Activated CD8-positive, alpha-beta memory T cell treated with anti-CD3 and anti-CD28 coated beads for 36 hours (primary cell): ENCODE measurements at regions not wholly inside any gene's neighbourhood (a gene's known extent, or its start where the extent isn't known, plus 50 kb on each side); places are given as distances from the start of the nearest gene placed in this dataset.

Source experiments
- CTCF ChIA-PET: fragments of 350-600 bp; sonication (Branson Sonifier 250); formaldehyde crosslinking; loops from one replicate; lab custom pipeline; 2021; ENCODE audit warnings: antibody characterized with exemption; lab: Charles Lee
- POLR2A ChIA-PET: fragments of 350-600 bp; sonication (Branson Sonifier 250); formaldehyde crosslinking; loops from one replicate; lab custom pipeline; 2021; ENCODE audit warnings: antibody characterized with exemption; lab: Charles Lee

DNA sequence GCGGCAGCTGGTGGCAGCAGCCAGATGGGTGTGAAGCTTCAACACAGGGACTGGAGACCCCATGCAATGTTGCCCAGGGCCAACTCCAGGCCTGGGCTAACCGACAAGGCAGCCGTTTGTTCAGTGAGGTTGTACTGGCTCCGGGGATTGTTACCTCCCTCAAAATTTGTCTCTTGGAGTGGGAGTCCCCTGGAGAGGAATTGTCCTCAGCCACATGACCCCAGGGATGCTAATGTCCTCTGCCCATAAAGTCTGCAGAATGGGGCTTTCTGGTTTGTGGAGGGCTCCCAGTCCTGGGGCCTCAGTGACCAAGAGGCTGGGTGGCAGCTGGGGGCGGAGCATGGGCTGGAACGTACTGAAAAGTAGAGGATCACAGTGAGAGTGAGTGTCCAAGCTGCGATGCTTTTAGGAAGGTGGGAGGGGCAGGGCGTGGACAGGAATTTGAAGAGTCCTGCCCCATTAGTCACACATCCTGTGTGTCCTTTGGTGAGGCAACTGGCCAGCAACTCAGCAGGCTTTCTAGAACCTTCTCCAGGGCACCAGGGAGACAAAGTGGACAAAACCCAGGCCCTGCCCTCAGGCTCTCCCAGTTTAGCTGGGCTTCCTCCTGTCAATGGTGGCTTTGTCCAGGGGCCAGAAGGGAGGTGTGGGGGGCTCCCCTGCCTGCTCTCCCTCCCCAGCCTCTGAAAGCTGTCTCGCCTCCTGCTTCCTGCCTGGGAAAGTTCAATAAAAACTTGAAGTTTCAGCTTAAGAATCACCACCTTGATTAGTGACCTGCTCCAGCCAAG lies 114.0 kb downstream of the NSG2 start:
- ChIA-PET CTCF (no interaction called here), POLR2A (no interaction called here)

DNA sequence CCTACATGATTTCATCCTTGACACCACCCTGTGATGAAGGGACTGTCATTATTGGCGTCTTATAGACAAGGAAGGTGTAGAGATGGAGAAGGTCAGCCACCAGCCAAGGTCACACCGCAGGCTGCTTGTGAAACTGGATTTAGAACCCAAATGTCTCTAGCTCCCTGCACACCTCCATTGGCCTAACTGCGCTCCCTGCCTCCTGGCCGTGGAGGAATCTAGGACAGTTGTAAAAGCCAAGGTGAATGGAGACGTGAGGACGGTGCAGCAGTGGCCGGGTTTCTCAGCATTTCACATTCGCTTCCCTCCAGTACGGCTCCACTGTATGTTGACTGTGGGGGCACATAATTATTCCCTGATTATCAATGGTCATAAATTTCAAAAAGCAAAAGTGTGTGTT lies 119.9 kb downstream of the NSG2 start:
- ChIA-PET POLR2A (no interaction called here), CTCF (no interaction called here)

DNA sequence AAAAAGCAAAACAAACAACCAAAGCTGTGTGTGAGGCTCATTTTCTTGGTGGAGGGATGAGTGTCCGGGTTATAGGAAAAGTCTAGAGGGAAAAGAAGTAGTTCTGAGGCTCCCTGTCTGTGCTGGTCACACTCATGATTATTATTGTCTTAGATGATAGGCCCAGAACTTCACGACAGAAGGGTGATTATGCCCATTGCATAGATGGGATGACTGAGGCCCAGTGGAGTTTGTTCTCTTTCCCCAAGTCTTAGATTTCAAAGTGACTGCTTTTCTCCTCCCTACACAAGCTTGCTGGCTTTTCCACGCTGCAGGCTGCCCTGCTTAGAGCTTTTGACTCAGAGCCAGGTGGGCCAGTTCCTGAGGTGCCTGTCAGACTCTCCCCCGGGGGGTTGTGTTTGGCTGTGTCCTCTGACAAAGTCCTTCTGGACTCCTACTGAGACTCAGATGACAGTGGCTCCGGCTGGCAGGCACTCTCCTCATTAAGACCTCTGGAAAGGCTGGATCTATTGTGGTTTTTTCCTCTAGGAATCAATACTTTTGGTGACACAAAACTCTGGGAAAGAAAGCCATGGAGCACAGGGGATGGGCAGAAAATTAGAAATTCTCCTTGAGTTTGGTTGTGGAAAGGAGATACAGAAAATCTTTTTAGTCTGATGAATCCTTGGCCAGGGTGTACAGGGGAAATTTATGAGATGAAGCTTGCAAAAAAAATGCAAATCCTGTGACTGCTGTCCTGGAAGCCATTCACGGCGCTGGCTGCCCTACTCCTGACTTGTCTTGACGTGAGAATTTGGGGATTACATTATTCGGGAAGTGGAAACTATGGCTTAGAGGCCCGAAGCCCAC lies 120.9 kb downstream of the NSG2 start:
- ChIA-PET CTCF (no interaction called here), POLR2A (no interaction called here)

DNA sequence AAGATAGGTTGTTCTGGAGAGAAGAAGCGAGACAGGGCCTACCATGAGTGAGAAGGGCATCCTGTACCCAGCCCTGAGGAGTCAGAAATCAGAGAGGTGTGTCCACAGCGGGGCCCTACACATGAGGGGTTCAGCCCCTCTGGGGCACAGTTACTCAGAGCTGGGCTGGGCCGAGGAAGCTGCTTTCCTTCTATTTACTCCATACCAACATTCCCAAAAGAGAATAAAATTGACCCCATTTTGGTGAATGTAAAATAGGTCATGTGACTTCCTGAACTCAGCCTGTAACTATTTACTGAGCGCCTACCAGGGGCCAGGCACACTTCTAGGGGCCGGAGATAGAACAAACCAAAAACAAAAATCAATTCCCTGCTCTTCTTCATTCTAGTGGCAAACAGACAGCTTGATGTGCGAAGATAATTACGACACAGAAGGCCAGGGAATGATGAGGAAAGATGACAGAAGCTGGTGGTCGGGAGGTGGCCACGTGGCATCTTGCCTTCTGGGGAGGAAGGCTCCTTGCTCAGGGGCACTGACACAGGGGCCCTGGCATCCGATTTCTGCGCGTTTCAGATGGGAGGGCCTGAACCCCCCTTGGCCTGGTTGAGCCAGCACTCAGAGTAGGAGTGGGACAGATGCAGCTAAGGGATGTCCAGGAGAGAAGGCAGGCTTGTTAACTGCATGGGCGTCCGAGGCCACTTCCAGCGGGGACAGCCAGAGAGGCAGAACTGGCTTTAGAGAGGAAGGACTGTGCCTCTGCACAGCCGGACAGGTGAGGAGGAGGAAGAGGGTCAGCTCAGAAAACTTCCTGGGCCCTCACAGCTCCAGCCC lies 121.8 kb downstream of the NSG2 start:
- CTCF ChIA-PET: no interaction called here

DNA sequence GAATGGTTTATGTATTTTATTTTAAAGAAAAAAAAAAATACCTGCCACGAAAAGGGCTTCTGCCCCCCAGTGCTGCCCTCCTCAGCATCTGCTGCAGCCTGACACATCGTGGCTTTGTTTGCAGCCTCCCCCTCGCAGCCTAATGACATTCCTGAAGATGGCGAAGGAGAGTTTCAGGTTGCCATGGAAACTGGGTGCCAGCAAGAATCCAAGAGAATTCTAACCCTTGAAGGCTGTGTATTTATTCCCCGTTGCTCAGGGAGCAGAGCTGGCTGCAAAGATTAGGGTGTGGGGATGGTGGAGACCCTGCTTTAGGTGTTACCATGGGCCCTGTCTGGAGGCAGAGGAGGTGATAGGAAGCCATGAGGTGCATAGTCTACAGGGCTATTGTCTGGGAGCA lies 126.6 kb downstream of the NSG2 start:
- POLR2A ChIA-PET: no interaction called here

More for the DNA sequence above, 121.8 kb downstream of the NSG2 start:
- POLR2A ChIA-PET: no interaction called here

DNA sequence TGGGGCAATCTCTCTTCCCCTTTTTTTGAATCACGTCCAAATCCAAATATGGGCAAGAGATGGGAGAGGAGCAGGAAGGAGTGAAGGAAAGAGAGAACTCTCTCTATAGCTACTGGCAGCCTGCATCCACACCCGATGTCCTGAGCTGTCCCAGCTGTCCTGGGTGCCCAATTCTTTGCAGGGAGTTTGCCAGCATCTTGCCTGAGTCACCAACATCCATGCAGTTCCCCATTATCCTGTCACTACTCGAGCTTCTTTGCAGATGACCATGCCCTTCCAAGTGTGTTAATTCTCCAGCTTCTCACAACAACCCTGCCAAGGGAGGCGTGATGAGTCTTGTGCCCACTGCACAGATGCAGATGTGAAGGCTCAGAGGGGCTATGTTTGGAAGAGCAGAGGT lies 127.1 kb downstream of the NSG2 start:
- POLR2A ChIA-PET: no interaction called here
- CTCF ChIA-PET: no interaction called here

More for the DNA sequence above, 126.6 kb downstream of the NSG2 start:
- CTCF ChIA-PET: no interaction called here

DNA sequence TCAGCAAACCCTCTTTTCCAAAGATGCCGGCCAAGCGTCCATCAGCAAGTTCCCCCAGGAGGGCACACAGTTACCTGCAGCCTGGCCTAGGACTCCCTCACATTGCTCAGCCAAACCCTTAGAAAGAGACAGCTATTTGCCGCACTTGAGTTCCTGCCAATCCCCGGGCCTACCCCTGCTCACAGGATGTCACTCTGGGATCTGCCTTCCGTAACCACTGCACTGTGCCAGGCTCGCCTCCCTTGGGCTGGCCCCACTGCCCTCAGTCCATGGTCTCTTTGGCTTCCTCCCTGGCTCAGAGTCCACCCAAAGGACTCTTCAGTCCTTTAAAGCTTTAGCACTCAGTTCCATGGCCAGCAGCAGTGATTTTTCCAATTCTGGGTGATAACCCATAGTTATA lies 128.3 kb downstream of the NSG2 start:
- CTCF ChIA-PET: no interaction called here
- POLR2A ChIA-PET: no interaction called here

DNA sequence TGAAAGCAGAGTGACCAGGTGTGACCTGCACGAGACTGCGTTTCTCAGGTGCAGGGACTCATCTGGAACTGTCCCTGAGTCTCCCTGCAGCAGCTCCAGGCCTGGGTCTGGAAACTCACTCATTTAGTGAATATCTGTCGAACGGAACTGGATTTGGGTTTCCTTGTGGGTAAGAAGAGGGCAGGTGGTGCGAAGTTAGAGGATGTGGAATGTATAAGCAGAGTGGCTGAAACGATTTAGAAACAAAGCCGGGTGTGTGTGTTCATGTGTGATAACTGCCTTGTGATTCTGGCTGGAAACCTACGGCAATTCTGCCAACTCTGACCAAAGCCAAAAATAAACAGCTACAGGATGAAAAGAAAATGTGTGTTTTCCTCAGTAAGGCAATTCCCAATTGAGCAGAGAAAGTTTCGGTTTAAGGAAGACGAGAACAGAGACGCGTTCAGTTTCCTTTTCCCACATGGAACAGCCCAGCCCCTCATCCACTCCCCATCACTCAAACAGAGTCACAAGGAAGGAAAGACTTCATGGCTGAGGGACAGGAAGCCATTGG lies 130.3 kb downstream of the NSG2 start:
- CTCF ChIA-PET: no interaction called here

DNA sequence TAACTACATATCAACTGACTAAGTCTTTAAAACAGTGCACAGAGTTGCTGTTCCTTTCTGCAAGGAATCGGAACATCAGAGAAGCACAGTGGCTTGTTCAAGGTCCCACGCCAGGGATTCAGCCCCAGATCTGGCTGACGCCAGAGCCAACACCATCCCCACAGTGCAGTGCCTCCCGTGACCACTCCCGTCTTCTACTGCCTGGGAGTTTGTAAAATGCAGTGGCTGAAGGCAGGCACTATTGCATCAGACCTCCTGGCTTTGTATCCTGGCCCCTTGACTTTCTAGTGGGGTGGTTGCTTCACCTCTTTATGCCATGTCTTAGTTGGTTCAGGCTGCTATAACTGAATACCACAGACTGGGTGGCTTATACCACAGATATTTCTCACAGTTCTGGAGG lies 131.0 kb downstream of the NSG2 start:
- ChIA-PET CTCF (no interaction called here), POLR2A (no interaction called here)

More for the DNA sequence above, 130.3 kb downstream of the NSG2 start:
- POLR2A ChIA-PET: no interaction called here

DNA sequence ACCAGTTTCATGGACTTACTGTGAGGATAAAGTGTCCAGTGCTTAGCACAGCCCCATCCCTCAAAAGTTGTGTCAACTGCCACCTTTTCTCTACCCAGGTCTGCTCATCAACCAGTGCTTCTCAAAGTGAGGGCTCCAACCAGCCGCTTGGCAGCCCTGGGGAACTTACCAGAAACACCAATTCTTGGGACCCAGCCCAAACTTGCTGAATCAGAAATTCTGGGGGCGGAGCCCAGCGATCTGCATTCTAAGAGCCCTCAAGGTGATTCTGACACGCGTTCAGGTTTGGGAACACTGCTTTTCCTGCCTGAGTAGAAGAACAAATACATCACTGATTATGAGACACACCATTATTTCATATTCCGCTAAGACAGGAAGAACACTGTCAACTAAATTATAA lies 132.0 kb downstream of the NSG2 start:
- CTCF ChIA-PET: no interaction called here
- POLR2A ChIA-PET: no interaction called here

DNA sequence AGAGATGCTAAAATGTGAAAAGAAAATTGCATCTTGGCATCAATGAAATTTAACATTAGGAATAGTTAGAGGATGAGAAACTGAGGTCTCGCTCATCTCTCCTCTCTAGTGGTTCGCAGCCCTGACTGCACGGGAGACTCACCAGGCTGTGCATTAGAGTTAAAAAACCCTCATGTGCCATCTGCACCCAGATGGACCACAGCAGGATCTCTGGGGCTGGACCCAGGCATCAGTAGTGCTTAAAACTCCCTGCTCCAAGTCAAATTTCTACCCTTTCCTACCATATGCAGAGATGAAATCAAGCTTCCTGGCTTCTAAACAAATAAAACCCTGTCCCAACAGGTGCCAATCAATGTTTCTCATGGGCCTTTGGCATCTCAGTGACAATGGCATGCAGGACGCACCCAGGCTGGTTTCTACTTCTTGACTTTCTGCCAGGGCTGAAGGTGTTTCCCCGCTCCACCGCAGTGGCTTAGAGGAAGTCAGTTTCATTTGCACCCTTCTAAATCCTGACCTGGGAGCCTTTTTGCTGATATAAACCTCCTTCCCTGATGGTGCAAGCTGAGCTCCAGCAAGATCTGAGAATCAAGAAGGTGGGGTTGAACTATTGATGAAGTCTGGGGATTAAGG lies 132.6 kb downstream of the NSG2 start:
- POLR2A ChIA-PET: no interaction called here
- CTCF ChIA-PET: no interaction called here

DNA sequence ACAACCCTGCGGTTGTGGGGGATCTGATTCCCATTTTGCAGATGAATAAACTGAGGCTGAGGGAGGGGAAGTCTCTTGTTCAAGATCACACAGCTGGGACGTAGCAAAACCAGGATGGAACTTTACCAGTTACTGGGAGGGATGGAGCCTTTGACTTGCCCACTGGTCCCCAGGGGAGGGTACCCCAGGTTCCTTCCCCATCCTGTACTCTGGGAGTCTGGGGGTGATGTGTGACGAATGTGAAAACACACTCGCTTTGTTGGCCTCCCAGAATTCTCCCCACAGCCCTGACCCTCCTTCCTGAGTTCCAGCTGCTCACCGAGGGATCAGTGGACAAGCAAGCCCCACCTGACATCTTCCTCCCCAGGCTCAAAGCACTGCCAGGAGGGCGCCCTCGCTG lies 135.1 kb downstream of the NSG2 start:
- ChIA-PET POLR2A (no interaction called here), CTCF (no interaction called here)

DNA sequence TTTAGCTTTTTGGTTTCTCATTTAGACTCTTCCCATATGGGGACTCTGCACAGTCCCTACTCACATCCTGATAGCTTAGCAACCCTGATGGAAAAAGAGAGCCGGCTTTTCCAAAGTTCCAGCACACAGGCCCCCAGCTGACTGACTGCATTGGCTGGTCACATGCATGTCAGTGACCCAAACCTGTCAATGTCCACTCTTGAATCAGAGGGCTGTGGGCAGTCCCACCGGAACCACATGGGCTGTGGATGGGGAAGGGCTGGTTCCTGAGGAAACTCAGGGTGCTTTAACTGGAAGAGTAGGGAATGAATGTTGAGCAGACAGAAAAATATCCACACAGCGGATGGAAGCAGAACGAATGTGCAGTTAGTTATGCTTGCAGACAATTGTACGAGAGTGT lies 136.6 kb downstream of the NSG2 start:
- CTCF ChIA-PET: no interaction called here
- POLR2A ChIA-PET: no interaction called here

DNA sequence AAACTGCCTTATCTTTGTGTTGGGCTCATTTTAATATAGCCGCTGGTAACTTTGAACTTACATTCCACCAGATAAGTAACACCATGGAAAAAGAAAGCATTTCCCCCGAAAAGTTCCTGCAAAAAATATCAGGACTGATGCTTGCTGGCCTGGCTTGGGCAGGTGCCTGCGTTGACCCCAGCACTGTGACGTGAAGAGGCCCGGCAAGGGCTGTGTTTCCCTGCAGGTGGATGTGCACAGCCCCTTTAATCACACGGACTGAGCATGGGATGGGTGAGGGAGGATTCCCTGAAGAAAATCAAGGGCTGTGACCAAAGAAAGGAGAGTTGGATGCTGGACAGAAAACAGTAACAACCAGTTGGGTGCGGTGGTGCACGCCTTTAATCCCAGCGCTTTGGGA lies 138.2 kb downstream of the NSG2 start:
- POLR2A ChIA-PET: no interaction called here
- CTCF ChIA-PET: no interaction called here

DNA sequence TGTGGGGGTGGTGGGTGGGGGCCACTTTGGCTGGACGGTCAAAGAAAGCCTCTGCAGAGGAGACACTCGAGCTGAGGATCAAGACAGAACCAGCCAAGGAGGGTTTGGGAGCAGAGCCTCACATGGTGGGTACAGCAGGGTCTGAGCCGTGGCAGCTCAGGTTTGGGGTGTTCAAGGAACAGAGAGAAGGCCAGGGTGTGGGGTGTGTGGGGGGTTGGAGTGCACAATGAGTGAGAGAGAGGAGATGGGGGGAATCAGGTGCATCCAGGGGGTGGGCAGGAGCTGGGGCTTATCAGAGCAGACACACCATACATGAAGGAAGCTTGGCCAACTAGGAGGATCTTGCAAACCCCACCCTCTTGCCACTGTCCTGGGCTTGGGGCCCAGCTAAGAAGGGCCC lies 140.0 kb downstream of the NSG2 start:
- ChIA-PET POLR2A (no interaction called here), CTCF (no interaction called here)

DNA sequence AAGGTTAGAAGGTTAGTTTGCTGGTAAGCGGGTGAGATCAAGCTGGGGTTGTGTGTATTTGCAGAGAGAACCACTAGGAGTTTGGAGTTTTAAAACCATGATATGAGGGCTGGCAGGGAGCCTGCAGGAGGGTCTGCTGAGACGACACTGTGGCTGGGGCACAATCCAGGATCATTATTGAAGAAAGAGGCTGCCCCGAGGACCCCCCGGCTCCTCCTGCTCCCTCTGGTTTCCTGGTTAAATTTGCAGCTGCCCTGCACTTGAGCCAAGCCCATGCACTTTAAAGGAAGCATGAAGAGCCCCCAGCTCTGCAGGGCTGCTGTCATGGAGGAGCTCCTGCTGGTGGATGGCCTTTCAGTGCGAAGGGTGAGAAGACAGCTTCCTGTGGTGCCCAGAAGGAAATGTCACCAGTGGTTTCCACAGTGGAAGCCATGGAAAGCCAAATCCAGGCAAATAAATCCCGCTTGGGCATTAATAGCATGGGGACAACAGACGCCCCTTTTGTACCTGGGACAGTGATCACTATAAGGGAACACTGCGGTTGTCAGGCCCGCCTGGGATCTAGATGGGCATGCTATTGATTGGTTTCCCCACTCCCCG lies 140.7 kb downstream of the NSG2 start:
- POLR2A ChIA-PET: no interaction called here
- CTCF ChIA-PET: no interaction called here

DNA sequence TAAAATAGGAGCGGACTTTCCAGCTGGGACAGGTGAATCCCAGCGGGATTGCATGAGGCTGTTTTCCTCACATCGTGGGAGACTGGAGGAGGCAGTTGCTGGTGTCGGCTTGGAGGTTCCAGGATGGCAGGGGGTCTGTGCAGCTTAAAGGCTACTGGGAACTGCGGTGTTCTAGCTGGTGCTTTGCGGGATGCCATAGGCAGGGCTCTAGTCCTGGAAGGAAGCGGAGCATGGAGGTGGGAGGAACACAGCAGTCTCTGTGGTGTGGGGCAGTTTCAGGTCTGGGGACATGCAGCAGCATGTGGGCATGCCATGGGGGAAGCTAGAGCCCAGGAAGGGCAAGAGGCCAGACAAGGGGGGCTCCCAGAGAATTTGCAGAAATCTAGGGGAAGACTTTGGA lies 141.5 kb downstream of the NSG2 start:
- CTCF ChIA-PET: no interaction called here
- POLR2A ChIA-PET: no interaction called here

DNA sequence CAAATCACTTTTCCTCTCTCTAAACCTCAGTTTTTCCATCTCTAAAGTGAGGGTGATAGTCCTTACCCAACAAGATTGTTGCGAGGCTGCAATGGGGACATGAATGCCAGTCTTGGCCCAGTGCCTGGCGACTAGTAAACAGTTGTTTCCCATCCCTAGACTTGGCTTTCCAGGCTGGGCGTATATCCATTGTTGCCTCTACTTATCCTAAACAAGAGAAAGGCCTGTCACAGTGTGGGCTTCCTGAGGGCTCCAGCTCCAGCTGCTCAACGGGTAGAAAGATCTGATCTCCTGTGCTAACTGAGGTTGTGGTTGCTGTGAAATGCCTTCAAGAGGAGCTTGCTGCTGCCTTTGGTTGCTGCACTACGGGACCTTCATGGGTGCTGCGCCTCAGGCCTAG lies 142.0 kb downstream of the NSG2 start:
- ChIA-PET CTCF (no interaction called here), POLR2A (no interaction called here)

DNA sequence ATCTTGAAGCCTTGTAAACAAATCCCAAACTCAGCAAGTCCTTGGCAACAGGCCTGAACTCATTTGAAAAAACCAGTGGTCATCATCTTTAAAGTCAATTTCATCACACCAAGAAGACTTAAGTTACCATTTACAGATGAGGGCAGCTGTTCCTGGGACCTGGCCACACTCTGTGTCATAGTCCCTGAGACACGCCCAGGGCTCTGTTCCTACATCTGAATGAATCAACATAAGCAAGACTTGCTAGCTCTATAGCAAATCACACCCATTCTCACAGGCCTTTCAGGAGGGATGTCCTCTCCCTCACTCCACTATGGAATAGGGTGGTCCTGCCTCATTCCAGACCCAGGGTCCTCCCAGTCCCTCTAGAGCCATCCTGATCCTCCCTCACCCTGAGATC lies 142.8 kb downstream of the NSG2 start:
- POLR2A ChIA-PET: no interaction called here
- CTCF ChIA-PET: no interaction called here
